Lower leg skin (tissue), 3 donors: ENCODE measurements at regions not wholly inside any gene's neighbourhood (a gene's known extent, or its start where the extent isn't known, plus 50 kb on each side); places are given as distances from the start of the nearest gene placed in this dataset.

Source experiments
- CTCF ChIP-seq, 3 donors: fragments of 450-650 bp; IDR thresholded peaks; one replicate each; pipeline ENCODE4 v1.5.1; 2016; ENCODE audit warnings: antibody characterized with exemption in 3 of 3, mild to moderate bottlenecking in 3 of 3, moderate library complexity in 2 of 3
- POLR2A ChIP-seq, 2 donors: fragments of 450-650 bp; IDR thresholded peaks; one replicate each; pipeline ENCODE4 v1.6.1; 2016 to 2017; ENCODE audit warnings: antibody characterized with exemption in 2 of 2, mild to moderate bottlenecking in 1 of 2, moderate library complexity in 1 of 2

DNA sequence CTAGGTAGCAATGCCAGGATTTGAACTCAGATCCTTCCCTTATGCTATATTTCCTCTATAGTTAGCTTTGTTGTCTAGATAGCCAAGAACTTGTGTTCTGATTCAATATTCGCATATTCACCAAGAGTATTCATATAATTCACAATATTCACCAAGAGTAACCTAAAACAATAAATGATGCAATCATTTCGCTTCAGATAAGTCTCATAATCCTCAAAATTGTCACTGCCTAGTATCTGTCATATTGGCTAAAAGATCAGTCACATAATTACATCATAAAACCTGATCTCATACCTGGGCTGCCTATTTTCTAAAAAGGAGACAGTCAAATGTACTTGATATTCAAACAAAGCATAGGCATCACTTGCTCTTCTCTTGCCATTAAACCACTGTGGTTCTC, 199.7 kb upstream of the CPEB2 start:
- TF ChIP-seq CTCF (IDR thresholded peaks at IDR 0.05) = no peak
- no peak for TF ChIP-seq POLR2A (IDR thresholded peaks at IDR 0.05)
